ENCODE measurements at regions not wholly inside any gene's neighbourhood (a gene's known extent, or its start where the extent isn't known, plus 50 kb on each side); places are given as distances from the start of the nearest gene placed in this dataset.

DNA sequence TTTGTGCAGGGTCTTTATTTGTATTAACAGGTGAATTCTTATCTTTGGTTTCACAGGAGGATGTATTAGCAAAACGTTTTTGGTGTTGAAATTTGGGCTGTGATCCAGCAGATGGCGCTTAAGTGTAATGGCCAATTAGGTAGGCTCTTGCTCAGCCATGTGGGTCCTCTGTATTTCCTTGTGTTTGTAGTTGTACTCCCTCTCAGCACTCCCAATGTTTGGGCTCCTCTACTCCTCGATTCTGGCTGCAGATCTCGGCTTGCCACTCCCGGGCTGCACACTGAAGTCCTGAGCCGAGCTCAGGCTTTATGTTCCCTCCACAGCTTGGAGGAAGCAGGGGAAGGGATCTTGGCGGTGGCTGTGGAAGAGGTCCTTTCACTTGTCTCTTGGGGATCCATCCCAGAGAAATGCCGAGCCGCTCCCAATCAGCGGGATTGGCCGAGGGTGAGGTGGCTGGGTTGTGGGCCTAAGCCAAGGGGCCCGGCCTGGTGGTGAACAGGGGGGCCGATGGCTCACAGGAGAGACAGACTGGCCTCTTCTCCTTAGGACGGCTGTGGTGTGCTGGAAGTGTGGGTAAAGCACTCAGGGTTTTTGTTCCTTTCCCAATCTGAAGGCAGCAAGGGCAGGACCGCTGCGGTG is 133.7 kb downstream of the AEBP2 start:
- Histone ChIP-seq H3K9me3 (ENCODE audit: control insufficient read depth, low read length) (no peaks in the 10 kb centered on the region), H3K27ac (ENCODE audit: insufficient read depth, low read depth, low read length, poor library complexity, severe bottlenecking) (no peak overlapping the region), H3K4me3 (ENCODE audit: insufficient read depth, low read depth, low read length) (no peak overlapping the region), H3K27me3 (ENCODE audit: control insufficient read depth, insufficient read depth, low read length, poor library complexity, severe bottlenecking) (no peaks in the 10 kb centered on the region), H3K36me3 (ENCODE audit: control insufficient read depth, insufficient read depth, low read length) (no peaks in the 10 kb centered on the region), H3K4me1 (ENCODE audit: control insufficient read depth, insufficient read depth, low read length) (no peaks in the 10 kb centered on the region)
- 67 to 69% methylated on average over 16 of the region's 16 CpGs for WGBS, 2 experiments

DNA sequence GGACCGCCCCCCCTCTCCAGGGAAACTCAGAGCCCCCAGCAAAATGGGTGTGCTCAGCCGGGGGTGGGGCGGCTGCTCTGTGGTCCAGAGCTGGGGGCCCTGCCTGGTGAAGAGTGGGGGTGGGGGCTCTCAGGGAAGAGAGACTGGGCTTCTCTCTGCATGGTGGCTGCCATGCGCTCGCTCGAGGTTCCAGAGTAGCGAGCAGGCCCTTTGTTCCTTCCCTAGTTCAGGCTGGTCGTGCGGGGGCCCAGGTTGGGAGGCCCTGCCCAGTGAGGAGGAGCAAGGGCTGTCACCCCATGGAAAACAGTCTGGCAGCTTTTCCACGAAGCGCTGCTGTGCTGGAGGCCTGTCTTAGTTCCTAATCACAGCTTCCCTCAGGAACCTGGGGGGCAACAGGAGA is 134.6 kb downstream of the AEBP2 start:
- WGBS, 2 experiments = 93 to 94% methylated on average over 11 of the region's 11 CpGs

DNA sequence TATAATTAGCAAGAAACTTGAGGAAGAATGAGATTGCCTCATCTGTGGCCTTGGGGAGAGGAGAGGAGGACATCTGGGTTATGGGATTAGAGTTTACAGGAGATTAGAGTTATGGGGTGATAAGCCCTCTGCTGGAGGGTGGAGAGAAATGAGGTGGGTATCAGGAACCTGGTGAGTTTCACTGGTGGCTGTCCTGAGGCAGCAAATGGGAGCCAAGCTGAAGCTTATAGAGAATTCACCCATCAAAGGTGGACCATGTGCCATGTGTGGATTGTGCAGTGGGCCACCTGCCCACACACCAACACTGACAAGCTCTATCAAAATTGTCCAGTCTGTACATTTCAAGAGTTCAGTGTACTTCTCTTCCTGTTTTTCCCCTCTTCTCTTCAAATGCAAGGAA is 135.3 kb downstream of the AEBP2 start:
- H3K27ac ChIP-seq (ENCODE audit: insufficient read depth, low read depth, low read length, poor library complexity, severe bottlenecking) = no peak overlapping the region
- no peak overlapping the region for H3K4me3 ChIP-seq (ENCODE audit: insufficient read depth, low read depth, low read length)
- H3K4me1 ChIP-seq (ENCODE audit: control insufficient read depth, insufficient read depth, low read length) = no peaks in the 10 kb centered on the region
- H3K36me3 ChIP-seq (ENCODE audit: control insufficient read depth, insufficient read depth, low read length) = no peaks in the 10 kb centered on the region
- no peaks in the 10 kb centered on the region for H3K9me3 ChIP-seq (ENCODE audit: control insufficient read depth, low read length)
- H3K27me3 ChIP-seq (ENCODE audit: control insufficient read depth, insufficient read depth, low read length, poor library complexity, severe bottlenecking) = no peaks in the 10 kb centered on the region

More for the DNA sequence above, 134.6 kb downstream of the AEBP2 start:
- Histone ChIP-seq H3K4me1 (ENCODE audit: control insufficient read depth, insufficient read depth, low read length) (no peaks in the 10 kb centered on the region), H3K27me3 (ENCODE audit: control insufficient read depth, insufficient read depth, low read length, poor library complexity, severe bottlenecking) (no peaks in the 10 kb centered on the region), H3K4me3 (ENCODE audit: insufficient read depth, low read depth, low read length) (no peak overlapping the region), H3K9me3 (ENCODE audit: control insufficient read depth, low read length) (no peaks in the 10 kb centered on the region), H3K27ac (ENCODE audit: insufficient read depth, low read depth, low read length, poor library complexity, severe bottlenecking) (no peak overlapping the region), H3K36me3 (ENCODE audit: control insufficient read depth, insufficient read depth, low read length) (no peaks in the 10 kb centered on the region)

DNA sequence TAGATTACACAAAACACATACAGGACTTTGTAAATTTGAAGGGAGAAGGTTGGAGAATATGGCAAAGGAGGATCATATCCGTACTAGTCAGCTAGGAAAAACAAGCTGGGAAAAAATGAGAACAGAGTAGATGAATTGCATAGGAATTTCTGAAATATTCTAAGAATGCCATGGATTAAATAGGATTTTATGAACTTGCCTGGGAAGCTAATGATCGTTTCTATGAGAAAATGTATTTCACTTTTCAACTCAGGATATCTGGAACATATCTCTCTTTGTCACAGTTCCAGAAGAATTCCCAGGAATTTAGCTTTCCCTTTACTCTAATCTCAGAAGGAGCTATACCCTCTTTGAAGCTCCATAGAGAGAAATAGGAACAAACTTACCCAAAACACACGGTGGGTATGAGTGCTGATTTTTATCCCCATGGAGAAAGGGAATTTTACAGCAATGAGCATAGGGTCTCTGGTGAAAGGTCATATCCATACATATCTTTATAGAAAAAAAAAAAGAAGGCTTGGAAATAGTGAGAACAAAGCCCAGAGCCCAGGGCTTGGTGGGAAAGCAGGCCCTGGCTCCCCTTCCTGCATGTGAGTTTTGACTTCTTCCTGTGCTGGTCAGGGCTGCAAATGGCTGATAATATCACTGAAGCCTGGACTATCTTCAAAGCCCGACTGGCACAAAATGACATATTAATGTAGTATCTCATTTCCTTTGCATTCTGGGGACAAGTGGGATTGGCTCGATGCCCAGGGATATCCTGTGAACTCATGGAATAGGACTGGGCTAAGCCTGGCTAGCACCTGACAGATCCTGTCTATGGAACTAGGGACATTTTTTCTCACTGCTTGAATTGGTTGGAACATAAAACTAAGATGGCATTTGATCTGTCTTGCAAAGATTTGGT is 136.3 kb downstream of the AEBP2 start:
- Histone ChIP-seq H3K36me3 (ENCODE audit: control insufficient read depth, insufficient read depth, low read length) (no peaks in the 10 kb centered on the region), H3K27ac (ENCODE audit: insufficient read depth, low read depth, low read length, poor library complexity, severe bottlenecking) (no peak overlapping the region), H3K4me3 (ENCODE audit: insufficient read depth, low read depth, low read length) (no peak overlapping the region), H3K27me3 (ENCODE audit: control insufficient read depth, insufficient read depth, low read length, poor library complexity, severe bottlenecking) (no peaks in the 10 kb centered on the region), H3K9me3 (ENCODE audit: control insufficient read depth, low read length) (no peaks in the 10 kb centered on the region), H3K4me1 (ENCODE audit: control insufficient read depth, insufficient read depth, low read length) (no peaks in the 10 kb centered on the region)
- 93 to 94% methylated on average over 3 to 5 of the region's 5 CpGs for WGBS, 2 experiments

- Histone ChIP-seq H3K9me3 (ENCODE audit: control insufficient read depth, low read length) (no peaks in the 10 kb centered on the region), H3K27me3 (ENCODE audit: control insufficient read depth, insufficient read depth, low read length, poor library complexity, severe bottlenecking) (no peaks in the 10 kb centered on the region), H3K36me3 (ENCODE audit: control insufficient read depth, insufficient read depth, low read length) (no peaks in the 10 kb centered on the region), H3K4me1 (ENCODE audit: control insufficient read depth, insufficient read depth, low read length) (no peaks in the 10 kb centered on the region), H3K4me3 (ENCODE audit: insufficient read depth, low read depth, low read length) (no peak overlapping the region), H3K27ac (ENCODE audit: insufficient read depth, low read depth, low read length, poor library complexity, severe bottlenecking) (no peak overlapping the region)
- WGBS, 2 experiments = 83 to 100% methylated on average over 1 to 2 of the region's 2 CpGs
Observed at GRCh38 chr12:19576506-19577280, 137.4 kb downstream of the AEBP2 start.

- no peaks in the 10 kb centered on the region for H3K4me1 ChIP-seq (ENCODE audit: control insufficient read depth, insufficient read depth, low read length)
- H3K9me3 ChIP-seq (ENCODE audit: control insufficient read depth, low read length) = no peaks in the 10 kb centered on the region
- no peak overlapping the region for H3K27ac ChIP-seq (ENCODE audit: insufficient read depth, low read depth, low read length, poor library complexity, severe bottlenecking)
- H3K4me3 ChIP-seq (ENCODE audit: insufficient read depth, low read depth, low read length) = no peak overlapping the region
- H3K36me3 ChIP-seq (ENCODE audit: control insufficient read depth, insufficient read depth, low read length) = no peaks in the 10 kb centered on the region
- H3K27me3 ChIP-seq (ENCODE audit: control insufficient read depth, insufficient read depth, low read length, poor library complexity, severe bottlenecking) = no peaks in the 10 kb centered on the region
Observed at GRCh38 chr12:19577281-19577530, 137.9 kb downstream of the AEBP2 start.

DNA sequence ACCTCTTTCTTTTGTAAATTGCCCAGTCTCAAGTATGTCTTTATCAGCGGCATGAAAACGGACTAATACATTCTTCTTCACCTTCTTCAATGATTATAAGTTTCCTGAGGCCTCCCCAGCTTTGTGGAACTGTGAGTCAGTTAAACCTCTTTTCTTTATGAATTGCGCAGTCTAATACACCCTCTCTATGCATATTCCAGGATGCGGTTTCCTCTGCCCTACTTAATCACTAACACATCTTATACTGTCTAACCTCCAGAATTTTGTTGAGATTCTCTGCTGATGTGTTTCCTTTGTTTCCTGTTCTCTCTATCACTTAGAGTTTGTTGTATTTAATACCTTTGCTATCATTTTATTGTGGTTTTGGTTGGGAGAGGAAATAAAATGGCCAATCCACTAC is 145.4 kb downstream of the AEBP2 start:
- 95 to 96% methylated on average over 4 of the region's 4 CpGs for WGBS, 2 experiments

DNA sequence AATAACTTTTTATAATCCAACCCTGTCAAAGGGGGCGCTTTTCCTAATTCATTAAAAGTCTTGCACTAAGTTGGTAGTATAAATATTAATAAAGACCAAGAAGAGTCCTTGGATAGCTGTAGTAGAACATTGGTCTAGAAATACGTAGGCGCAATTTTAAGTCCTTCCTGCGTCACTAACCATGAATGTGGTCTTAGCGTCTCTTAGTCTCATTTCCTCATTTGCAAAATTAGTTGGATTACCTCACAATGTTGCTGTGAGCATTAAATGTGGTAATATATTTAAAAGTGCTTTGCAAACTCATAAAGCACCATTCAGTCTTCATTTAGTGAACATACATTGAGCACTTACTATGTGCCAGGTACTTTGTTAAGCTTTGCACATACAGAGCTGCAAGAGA is 149.7 kb downstream of the AEBP2 start:
- Histone ChIP-seq H3K27me3 (ENCODE audit: control insufficient read depth, insufficient read depth, low read length, poor library complexity, severe bottlenecking) (no peaks in the 10 kb centered on the region), H3K27ac (ENCODE audit: insufficient read depth, low read depth, low read length, poor library complexity, severe bottlenecking) (no peak overlapping the region), H3K36me3 (ENCODE audit: control insufficient read depth, insufficient read depth, low read length) (no peaks in the 10 kb centered on the region), H3K4me1 (ENCODE audit: control insufficient read depth, insufficient read depth, low read length) (no peaks in the 10 kb centered on the region), H3K9me3 (ENCODE audit: control insufficient read depth, low read length) (no peaks in the 10 kb centered on the region), H3K4me3 (ENCODE audit: insufficient read depth, low read depth, low read length) (no peak overlapping the region)
- WGBS, 2 experiments = 80 to 90% methylated on average over 4 to 5 of the region's 5 CpGs

More for the DNA sequence above, 145.4 kb downstream of the AEBP2 start:
- no peak overlapping the region for H3K27ac ChIP-seq (ENCODE audit: insufficient read depth, low read depth, low read length, poor library complexity, severe bottlenecking)
- no peaks in the 10 kb centered on the region for H3K36me3 ChIP-seq (ENCODE audit: control insufficient read depth, insufficient read depth, low read length)
- no peaks in the 10 kb centered on the region for H3K4me1 ChIP-seq (ENCODE audit: control insufficient read depth, insufficient read depth, low read length)
- no peaks in the 10 kb centered on the region for H3K27me3 ChIP-seq (ENCODE audit: control insufficient read depth, insufficient read depth, low read length, poor library complexity, severe bottlenecking)
- H3K9me3 ChIP-seq (ENCODE audit: control insufficient read depth, low read length) = no peaks in the 10 kb centered on the region
- no peak overlapping the region for H3K4me3 ChIP-seq (ENCODE audit: insufficient read depth, low read depth, low read length)

- H3K27me3 ChIP-seq (ENCODE audit: control insufficient read depth, insufficient read depth, low read length, poor library complexity, severe bottlenecking) = no peaks in the 10 kb centered on the region
- H3K4me1 ChIP-seq (ENCODE audit: control insufficient read depth, insufficient read depth, low read length) = no peaks in the 10 kb centered on the region
- no peak overlapping the region for H3K27ac ChIP-seq (ENCODE audit: insufficient read depth, low read depth, low read length, poor library complexity, severe bottlenecking)
- H3K4me3 ChIP-seq (ENCODE audit: insufficient read depth, low read depth, low read length) = no peak overlapping the region
- H3K36me3 ChIP-seq (ENCODE audit: control insufficient read depth, insufficient read depth, low read length) = no peaks in the 10 kb centered on the region
- WGBS, 2 experiments = 92 to 96% methylated on average over 2 to 3 of the region's 3 CpGs
- no peaks in the 10 kb centered on the region for H3K9me3 ChIP-seq (ENCODE audit: control insufficient read depth, low read length)
Observed at GRCh38 chr12:19591951-19592350, 152.7 kb downstream of the AEBP2 start.

DNA sequence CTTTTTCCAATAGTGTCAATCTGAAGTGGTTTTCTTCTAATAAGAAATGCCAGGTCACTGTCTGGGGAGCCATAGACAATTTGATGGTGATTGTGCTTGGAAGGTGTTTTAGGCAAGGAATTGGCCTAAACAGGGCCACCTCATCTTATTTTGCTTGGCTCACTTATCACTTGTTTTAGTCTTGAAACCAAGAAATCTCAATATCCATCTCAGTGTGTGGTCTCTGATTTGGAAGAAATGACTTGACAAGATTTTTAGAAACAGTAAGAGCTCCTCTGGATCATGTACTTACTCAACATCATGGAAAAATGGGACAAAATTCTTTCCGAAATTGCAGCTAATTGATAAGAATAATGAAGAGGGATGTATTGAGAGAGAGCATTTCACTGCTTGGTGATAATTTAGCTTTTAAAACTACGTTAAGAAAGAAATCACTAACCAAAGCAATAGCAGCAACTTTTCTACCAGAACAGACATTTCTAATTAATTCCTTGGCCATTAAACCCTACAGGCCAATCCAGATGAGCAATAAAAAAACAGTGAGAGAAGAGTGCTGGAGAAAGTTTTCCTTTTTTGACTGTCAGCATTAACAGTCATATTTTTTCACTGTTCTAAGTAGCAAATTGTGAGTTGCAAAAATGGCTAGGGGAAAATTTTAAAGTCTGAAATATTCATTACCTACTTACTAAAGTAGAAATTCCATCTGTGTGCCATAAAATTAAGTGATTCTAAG is 157.3 kb downstream of the AEBP2 start:
- H3K27ac ChIP-seq (ENCODE audit: insufficient read depth, low read depth, low read length, poor library complexity, severe bottlenecking) = no peak overlapping the region
- no peaks in the 10 kb centered on the region for H3K9me3 ChIP-seq (ENCODE audit: control insufficient read depth, low read length)
- no peak overlapping the region for H3K4me3 ChIP-seq (ENCODE audit: insufficient read depth, low read depth, low read length)
- WGBS, 2 experiments = 100% methylated on average over 1 to 2 of the region's 2 CpGs
- peaks cover 12% of the 10 kb centered on the region for H3K4me1 ChIP-seq (ENCODE audit: control insufficient read depth, insufficient read depth, low read length)
- no peaks in the 10 kb centered on the region for H3K27me3 ChIP-seq (ENCODE audit: control insufficient read depth, insufficient read depth, low read length, poor library complexity, severe bottlenecking)
- H3K36me3 ChIP-seq (ENCODE audit: control insufficient read depth, insufficient read depth, low read length) = no peaks in the 10 kb centered on the region
